Anterior cingulate cortex (tissue), 58 donors: ENCODE measurements at regions not wholly inside any gene's neighbourhood (a gene's known extent, or its start where the extent isn't known, plus 50 kb on each side); places are given as distances from the start of the nearest gene placed in this dataset.
A peak's percentile ranks its signal among the peaks of the same experiment; 100 is the strongest.

Source experiments
- DNase-seq, 58 donors: peaks; one replicate each; lab custom pipeline; 2025; lab: John Stamatoyannopoulos, UW

DNA sequence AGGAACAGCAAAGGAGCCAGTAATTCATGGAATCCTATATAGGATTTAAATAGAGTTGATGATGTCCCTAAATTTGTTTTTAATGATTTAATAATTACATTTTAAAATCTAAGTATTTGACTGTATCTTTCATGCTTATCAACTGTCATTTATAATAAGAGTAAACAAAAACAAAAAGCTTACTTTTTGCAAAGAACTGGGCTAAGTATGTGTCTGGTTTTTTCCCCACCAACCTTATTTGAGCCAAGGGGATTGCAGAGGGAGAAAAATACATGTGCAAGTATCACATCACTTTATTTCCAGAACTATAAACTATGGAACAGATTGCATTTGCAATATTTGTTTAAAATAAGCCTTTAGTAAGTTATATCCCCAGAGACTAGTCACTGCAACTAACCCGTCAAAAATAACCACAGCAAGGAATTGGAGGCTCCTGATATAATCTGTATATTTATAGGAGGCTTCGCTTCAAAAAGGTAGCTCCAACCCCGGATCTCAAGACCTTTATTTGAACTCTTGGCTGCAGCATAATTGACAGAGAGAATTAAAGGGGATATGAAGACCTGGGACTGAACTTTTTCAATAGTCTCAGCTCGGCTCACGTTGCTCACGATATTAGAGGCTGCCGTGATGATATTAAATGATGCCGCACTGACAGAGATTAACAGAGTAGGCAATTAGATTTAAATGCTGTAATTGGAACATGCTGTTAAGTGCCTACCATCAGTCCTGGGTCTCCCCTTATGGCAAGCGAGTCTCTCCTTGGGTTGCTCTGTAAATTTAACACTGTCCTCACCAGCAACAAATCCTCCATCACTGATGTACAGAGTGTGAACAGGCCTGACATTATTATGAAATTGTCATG is 329.1 kb upstream of the NFIA start:
- DNase-seq: no peak

DNA sequence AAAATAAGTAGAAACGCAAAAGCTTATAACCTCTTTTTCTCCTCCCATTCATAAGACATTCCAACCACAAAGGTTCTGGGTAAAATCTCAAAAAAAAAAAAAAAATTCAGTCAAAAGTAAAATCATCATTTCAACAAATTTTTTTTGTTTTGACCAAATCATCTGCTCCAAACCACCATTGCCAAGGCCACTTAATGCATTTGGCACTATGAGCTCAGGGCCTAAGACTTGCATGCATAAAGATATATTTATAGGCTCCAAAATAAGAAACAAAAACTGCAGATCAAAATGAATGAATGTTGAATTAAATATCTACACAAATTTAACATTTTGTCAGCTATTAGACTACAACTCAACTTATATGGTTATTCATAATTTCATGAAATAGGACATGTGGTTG is 331.1 kb upstream of the NFIA start:
- DNase-seq: no peak

DNA sequence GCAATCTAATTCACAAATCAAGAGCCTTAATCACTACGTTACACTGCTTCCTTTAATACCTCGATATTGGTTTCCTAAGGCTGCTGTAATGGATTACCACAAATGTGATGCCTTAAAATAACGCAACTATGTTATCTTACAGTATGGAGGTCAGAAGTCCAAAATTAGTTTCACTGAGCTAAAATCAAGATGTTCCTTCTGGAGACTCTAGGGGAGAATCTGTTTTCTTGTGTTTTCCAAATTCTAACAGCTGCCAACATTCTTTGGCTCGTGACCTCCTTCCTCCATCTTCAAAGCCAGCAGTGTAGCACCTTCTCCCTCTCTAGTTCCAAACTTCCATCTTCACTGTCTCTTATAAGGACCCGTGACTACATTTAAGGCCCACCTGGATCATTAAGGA is 335.0 kb upstream of the NFIA start:
- DNase-seq: no peak

DNA sequence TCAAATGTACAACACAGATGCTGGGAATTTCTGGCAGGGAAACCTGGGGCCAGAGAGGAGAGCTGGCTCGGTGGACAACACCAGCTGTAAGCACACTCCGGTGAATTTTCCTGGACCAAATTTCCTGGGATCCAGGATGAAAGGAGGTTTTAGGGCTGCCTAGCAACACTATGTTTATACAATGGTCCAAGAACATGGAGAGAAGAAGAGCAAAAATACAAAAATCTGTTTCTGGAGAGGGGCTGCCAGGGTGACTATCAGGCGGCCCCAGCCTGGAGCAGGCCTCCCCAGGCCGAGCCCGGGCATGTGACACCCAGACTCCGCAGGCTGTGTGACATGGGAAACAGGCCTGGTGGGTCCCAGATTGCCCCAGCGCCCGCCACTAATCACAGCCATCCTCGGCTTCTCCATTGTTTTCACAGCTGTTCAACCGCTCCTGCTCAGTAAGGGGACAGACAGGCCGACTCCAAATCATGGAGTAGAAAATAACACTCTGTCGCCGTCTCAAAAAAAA is 336.0 kb upstream of the NFIA start:
- peak in 40 of 58 donors; percentile 0 to 59 (median 24) for DNase-seq

DNA sequence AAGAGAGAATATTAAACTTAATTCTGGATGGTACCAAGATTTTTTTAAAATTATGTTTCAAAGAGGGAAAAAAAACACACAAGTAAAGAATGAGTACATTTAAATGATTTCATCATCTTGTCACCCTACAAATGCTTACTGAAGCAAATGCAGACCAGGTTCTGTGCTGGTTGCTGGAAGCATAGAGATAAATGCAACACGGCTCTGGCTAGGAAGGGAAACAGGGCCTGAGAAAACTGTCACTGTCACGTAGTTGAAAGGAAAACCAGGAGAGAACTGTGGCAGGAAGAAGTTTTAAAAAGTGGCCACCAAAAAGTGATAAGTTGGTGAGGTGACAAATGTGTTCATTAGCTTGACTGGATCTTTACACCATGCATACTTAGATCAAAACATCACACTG is 336.9 kb upstream of the NFIA start:
- no peak for DNase-seq

DNA sequence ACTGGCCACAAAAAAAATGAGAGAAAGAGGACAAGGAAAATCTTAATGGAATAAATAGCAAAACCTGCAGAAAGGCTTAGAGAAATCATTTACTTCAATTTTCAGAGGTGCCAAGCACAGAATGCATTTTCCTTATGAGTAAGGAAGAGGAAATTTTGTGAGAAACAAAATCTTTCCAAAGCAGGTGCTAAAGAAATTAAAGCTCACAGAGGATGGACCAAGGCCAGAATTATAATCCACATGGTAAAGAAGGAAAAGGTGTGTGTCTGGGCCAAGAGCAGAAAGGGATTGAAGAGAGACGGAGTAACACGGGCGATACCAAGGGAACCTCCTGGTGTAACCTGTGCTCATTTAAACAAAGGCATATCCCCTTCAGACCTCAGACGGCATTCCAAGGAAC is 340.0 kb upstream of the NFIA start:
- no peak for DNase-seq

DNA sequence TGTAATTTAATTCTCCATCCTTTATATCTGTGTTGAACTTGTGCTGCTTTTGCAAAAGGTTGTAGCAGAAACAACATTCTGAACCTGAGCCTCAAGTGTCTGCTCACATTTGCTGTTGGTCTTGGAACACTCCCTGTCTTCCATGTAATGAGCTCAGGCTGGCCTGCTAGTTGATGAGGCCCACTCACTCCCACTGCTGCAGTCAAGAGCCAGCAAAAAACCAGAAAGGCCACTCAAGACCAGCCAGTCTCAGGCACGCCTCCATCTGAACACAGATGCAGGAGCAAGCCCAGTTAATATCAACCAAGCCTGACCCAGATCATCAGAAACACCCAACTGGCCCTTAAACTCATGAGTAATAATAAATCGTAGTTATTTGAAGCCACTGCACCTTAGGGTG is 342.2 kb upstream of the NFIA start:
- no peak for DNase-seq

DNA sequence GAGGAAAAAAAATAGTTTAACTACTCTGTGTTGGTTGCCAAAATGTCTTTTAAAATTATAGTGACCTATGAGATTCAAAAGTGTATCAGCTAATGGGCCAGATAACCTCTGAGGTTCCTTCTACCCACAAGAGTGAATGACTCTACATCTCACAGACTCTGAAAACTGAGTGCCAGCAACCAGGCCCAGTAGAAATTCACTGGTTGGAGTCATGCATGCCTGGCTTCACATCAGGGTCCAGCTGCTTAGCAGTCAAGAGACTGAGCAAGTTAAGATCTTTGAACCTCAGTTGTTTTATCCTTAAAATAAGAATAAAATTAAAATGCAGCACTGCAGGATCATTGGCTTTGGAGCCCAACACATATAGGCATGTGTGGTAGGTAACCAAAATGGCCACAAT is 342.6 kb upstream of the NFIA start:
- no peak for DNase-seq

DNA sequence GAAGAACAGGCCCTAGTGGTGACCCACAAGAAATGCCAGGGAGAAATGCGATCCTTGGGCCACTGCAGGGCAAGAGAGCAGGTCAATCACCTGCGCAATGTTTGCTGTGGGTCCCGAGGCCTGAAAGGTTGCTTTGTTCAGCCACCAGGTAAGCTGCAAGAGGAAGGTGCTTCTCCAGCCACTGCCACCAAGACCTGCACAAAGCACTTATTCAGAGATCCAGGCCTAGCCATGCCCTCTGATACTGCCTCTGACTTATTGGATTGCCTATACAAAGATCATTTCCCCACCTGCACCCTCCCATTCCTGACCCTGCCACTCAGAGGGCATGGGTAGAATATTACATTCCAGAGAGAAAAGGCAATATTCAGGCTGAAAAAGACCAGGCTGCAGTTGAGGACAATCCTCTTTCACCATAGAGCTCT is 349.4 kb upstream of the NFIA start:
- no peak for DNase-seq

DNA sequence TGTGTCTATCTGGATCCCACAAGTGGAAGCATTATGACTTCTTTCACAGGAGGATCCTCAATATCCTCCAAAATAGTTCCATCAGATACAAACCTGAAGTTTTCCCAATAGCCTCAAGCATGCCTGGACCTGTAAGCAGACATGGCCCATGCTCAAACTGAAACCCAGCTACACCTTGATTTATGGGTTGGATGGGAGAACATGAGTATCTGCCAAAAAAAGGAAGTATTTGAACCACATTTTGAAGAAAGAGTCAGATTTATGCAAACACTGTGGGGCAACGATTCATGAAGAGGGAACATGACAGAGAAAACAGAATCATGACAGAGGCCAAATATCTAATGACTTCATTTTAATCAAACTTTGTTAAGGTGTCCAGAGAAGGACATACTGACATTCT is 351.0 kb upstream of the NFIA start:
- no peak for DNase-seq

DNA sequence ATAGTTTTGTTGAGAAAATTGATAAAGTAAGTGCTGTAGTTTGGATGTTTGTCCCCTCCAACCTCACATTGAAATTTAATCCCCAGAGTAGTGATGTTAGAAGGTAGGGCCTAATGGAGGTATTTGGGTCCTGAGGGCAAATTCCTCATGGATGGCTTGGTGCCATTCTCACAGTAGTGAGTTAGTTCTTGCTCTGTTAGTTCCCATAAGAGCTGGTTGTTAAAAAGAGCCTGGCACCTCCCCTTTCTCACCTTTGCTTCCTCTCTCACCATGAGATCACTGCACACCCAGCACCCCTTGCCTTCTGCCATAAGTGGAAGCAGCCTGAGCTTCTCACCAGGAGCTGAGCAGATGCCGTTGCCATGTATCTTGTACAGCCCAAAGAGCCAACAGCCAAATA is 354.8 kb upstream of the NFIA start:
- no peak for DNase-seq

DNA sequence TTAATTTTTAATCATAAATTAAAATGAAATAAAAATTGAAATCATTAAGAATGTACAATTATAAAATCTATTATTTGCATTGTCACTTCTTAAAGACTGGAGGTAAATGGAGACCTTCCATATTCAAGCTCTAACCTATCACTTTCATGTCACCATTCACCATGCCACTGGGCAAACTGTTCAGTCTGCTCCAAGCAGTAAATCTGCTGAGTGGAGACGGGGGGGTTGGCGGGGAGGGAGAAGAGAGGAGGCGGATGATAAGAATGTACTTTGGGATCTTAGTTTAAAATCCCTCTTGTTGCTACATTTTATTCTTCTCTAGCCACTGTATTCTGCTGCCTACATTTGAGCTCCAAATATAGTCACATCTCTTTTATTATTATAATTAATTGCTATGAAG is 365.9 kb upstream of the NFIA start:
- no peak for DNase-seq

DNA sequence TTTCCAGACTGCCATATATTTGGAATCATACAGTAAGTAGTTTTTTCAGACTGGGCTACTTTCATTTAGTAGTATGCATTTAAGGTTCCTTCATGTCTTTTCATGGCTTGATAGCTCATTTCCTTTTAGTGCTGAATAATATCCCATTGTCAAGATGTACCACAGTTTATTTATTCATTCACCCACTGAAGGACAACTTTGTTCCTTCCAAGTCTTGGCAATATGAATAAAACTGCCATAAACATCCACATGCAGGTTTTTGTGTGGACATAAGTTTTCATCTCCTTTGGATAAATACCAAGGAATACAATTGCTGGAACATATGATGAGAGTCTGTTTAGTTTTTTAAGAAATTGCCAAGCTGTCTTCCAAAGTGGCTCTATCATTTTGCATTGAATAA is 366.4 kb upstream of the NFIA start:
- DNase-seq: no peak

DNA sequence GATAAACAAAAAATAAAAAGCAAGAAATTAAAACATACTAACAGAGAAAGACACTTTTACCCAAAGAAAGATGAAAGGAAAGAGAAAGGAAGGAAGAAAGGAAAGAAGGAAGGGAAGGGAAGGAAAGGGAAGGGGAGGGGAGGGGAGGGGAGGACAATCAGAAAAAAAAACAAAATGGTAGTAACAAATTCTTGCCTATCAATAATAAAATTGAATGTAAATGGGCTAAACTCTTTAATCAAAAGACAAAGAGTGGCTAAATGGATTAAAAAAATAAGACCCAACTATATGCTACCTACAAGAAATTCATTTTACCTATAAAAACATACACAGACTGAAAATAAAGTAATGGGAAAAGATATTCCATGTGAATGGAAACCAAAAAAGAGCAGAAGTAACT is 372.9 kb upstream of the NFIA start:
- no peak for DNase-seq

DNA sequence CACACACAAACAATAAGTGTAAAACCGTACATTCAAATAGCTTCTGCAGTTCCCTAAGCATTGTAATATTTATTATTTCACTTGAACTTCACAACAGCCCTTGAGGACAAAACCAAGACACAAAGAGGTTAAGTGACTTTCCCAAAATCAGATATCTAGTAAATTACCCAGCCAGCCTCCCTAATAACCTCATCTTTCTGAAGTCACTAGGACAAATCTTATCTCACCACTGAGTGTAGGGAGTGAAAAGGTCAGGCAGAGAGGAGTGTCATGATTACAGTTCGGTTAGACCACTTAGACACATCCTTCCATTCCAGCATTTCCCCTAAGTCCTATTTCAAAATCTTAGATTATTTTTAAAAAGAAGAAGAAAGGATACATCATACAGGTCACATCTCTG is 377.3 kb upstream of the NFIA start:
- DNase-seq: no peak

DNA sequence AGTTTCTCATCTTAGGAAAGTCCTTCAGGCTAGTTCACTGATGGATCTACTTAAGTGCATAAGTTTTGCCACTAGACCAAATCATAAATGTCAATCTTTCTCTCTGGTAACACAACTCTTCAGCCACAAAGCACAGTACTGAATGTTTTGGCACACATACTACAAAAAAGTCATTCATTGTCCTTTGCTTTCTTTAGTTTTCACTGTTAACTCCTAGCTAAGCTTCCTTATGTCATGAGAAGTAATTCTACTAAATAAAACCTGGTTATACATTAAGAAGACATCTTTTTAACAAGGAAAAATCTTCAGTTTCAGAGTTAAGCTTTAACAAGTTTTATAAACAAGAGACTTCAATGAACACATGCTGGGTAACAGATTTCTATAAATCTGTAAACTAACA is 379.2 kb upstream of the NFIA start:
- DNase-seq: no peak

DNA sequence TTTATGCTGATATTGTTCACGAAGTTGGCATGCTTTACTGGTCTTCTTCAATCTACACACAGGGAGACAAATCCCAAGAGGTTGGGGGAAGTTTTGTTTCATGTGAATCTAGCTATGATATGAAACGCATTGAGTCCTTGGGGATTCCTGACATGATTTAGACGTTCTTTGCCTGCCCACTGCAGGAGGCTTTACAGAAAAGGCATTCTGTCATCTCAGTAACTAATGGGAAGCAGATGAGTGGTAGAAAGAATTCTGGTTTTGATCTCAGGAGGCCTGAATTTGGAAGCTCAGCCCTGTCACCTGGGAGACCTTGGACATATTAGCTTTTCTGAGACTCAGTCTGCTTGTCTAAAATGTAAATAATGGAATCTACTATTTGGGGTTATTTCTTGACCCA is 383.0 kb upstream of the NFIA start:
- DNase-seq: no peak

DNA sequence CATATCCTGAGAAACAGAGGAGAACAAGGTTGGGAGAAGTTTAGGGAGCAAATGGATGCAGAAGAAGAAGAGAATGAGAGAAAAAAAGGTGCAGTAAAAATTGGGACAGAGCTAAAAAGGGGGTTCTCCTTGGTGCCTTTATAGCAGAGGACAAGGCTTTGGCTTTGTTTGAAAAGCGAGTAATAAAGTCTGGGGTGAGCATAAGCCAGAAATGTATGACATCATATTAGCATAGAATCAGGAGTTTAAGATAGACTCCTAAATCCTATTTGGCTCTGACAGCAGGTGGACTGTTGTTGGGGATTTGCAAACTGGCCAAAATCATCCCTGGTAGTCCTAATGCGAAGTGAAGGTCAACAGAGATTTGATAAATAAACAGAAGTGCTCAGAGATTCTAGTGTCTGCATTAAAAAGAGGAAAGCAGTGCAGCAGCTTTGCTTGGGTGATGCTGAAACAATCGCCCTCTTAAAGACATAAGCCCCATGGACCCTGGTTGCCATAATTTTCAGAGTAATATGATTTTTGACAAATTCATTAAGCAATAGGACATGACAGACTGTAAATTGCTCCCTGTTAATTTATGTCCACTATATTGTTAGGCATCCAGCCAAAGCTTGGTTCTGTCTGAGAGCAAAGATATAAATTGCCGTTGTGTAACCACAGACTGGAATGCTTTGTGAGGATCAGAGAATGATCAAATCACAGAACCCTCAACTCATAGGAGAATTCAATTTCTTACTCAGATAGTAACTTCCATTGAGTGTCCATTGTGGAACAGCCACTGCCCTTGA is 385.0 kb upstream of the NFIA start:
- DNase-seq: no peak

DNA sequence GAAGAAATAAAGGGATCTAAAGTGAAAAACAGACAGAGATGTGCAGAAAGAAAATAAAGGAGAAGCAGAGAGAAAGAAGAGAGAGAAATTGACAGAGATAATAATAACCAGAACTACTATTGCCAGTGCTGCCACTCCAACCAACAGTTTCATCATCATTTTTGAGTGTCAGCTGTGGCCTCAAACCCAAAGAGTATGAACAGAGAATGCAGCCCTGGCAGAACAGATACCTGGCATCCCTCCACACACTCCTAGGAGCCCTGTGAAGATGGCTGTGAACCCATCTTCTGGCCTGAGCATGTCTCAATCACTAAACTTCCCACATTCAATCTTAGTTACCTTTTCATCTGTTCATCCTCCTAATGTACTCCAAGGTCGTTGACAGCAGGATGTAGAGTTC is 385.8 kb upstream of the NFIA start:
- DNase-seq: no peak

DNA sequence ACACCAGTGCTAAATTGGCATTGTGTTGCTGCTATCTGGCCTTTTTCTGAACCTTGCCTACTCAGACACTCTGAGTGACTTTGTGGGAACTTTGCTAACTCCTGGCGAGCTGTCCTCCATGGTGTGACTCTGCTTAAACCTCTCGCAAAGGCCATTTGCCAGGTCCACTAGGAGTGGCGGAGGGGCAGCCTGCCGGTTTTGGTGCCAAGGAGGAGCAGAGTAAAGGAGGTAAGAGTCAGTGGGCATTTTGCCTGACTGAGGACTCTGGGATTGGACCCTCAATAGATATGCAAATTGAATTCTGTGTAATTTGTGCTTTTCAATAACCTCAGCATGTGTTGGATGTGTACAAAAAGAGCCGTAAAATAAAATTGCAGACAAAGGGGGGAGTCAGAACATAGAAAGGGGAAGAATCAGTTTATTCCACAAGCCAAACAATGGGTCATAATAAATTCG is 386.6 kb upstream of the NFIA start:
- DNase-seq: peak in 14 of 58 donors; percentile 0 to 32 (median 2)

DNA sequence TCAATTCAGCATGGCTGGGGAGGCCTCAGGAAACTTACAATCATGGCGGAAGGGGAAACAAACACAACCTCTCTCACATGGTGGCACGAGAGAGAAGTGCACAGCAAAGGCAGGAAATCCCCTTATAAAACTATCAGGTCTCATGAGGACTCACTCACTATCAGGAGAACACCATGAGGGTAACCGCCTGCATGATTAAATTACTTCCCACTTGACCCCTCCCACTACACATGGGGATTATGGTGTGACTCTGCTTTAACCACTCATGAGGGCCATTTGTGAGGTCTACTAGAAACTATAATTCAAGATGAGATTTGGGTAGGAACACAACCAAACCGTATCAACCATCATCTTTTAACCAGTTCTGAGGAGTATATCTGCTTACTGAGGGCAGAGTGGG is 387.4 kb upstream of the NFIA start:
- no peak for DNase-seq

DNA sequence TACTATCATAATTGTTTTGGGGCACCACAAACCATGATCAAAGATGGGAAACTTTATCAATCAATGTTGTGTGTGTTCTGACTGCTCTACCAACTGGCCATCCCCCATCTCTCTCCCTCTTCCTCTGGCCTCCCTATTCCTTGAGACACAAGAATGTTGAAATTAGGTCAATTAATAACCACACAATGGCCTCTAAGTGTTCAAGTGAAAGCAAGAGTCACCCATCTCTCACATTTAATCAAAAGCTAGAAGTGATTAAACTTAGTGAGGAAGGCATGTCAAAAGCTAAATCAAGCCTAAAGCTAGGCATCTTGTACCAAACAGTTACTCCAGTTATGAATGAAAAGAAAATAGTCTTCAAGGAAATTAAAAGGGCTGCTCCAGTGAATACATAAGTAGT is 390.3 kb upstream of the NFIA start:
- DNase-seq: no peak
